ENCODE measurements at regions not wholly inside any gene's neighbourhood (a gene's known extent, or its start where the extent isn't known, plus 50 kb on each side); places are given as distances from the start of the nearest gene placed in this dataset.

GRCh38 chr12:87836190-87836589 lies 193.0 kb downstream of the C12orf50 start:
- DNase-seq = no peak

DNA sequence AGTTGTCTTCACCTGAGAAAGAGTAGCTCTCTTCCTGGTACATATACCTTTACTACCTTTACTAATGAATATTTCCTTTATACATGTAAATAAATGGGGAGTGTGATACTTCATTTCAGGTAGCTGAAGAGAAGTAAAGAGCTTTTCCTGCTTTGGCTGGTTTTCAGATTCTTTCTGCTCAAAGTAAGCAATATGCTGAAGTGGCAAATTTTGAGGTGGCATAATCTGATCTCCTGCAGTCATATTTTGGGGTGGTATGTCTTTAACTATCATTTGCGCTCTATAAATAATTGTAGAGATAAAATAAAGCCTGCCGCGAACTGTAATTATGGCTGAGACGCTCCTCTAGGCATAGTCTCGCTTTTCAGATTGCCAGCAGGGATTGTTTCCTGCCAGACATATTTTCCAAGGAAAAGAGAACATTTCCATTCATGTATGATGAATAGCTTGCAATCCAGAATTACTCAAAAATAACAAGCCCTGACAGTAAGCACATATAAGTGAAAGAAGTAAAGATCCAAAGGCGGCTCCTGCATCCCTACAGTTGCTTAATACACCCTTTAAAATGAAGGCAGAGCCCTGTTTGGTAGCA lies 200.7 kb downstream of the C12orf50 start:
- no peak for DNase-seq

GRCh38 chr12:87827638-87828264 lies 201.4 kb downstream of the C12orf50 start:
- DNase-seq = no peak

GRCh38 chr12:87822923-87823322 lies 206.3 kb downstream of the C12orf50 start:
- DNase-seq = no peak

- DNase-seq = no peak
These were observed 208.5 kb downstream of the C12orf50 start for GRCh38 chr12:87820524-87821202.

DNA sequence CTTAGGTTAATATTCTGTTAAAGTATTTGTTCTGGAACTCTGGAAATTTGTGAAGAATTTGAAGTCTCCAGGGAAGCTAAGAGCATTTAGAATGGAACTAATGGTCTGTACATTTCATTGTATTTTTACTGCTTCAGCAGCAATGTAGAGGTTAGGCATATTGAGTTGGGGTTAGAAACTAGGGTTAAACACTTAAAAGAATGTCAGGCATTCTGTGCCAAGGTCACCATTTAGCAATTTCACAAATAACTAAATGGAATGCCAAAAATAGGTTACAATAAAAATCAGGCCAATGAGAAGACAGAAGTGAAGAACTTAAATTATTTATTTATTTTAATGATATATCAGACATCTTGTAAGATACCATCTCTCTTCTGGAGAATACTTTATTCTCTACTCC lies 210.8 kb downstream of the C12orf50 start:
- DNase-seq = no peak

- no peak for DNase-seq
These were observed 213.2 kb downstream of the C12orf50 start for GRCh38 chr12:87815771-87816585.

GRCh38 chr12:87814625-87815024 lies 214.6 kb downstream of the C12orf50 start:
- no peak for DNase-seq

GRCh38 chr12:87813476-87814234 lies 215.5 kb downstream of the C12orf50 start:
- no peak for DNase-seq

GRCh38 chr12:87812681-87813080 lies 216.5 kb downstream of the C12orf50 start:
- no peak for DNase-seq

DNA sequence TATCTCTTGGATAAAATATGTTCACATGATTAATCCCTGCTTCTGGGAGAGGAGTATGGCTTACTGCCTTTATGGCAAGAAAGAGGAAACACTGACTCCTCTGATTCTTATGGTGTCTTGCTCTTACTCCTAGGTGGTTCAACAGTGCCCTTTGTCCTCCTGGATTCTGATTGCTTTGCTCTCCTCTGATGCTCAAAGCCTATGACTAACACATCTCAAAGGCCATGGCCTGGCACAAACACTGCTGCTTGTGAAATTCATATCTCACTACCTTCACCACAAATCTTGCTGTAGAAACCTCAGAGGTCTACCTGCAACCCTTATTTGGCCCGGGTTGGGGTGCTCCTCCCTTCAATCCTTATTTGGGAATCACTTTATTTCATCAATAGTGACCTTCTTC lies 217.2 kb downstream of the C12orf50 start:
- no peak for DNase-seq

GRCh38 chr12:87809916-87810315 lies 219.3 kb downstream of the C12orf50 start:
- no peak for DNase-seq

- DNase-seq = no peak
These were observed 222.1 kb downstream of the C12orf50 start for GRCh38 chr12:87807086-87807485.

- no peak for DNase-seq
These were observed 222.9 kb downstream of the C12orf50 start for GRCh38 chr12:87806310-87806709.

DNA sequence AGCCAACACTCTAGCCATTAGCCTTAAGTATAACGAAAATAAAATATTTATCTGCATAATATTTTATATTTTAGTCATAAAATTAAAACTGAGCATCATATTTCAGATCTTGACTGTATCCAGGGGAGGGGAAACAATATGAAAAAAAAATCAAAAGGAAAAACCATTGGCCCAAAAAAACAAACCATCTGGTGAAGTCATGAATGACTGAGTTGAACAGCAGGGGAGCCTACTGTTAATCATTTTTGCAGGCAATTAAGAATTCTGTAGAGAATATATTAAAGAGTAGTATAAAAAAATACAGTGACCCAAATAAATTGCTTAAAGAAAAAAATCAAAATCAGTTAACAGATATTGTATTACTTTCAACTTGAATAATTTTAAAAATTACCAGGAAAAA lies 224.8 kb downstream of the C12orf50 start:
- no peak for DNase-seq

- DNase-seq = no peak
These were observed 226.5 kb downstream of the C12orf50 start for GRCh38 chr12:87802721-87803011.

DNA sequence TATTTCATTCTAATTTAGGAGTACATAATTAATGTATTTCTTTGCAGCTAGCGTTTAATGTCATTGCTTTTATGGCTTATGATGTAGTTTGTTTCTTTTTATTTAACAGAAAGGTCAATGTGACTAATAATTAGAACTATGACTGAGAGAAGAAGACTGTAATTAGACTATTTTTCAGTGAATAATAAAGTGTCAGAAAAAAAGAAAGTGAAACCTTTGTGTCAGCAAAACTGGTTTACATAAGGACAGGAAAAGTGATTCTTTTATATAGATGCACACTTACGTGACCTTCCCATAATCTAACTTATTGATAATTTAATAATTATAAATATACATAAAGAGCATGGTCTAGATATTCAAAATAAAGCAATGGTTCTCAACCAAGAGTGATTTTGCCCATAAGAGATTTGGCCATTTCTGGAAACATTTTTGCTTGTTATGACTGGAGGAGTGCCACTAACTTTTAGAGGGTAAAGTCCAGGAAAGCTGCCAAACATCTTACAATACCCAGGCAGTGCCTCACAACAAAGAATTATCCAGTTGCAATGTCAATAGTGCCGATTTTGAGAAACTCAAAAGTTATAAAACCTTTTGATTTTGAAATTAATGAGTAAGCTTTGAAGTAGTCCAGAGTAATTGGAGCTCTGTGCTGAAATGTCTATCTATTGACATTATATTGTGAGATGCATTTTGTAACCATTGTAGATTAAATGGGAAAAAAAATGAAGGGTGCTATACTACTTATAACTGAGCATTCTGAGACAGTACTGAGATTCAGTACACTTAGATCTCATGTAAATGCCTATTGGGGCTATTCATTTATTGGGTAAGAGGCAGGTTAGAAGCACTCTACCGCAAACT lies 227.1 kb downstream of the C12orf50 start:
- DNase-seq = no peak

DNA sequence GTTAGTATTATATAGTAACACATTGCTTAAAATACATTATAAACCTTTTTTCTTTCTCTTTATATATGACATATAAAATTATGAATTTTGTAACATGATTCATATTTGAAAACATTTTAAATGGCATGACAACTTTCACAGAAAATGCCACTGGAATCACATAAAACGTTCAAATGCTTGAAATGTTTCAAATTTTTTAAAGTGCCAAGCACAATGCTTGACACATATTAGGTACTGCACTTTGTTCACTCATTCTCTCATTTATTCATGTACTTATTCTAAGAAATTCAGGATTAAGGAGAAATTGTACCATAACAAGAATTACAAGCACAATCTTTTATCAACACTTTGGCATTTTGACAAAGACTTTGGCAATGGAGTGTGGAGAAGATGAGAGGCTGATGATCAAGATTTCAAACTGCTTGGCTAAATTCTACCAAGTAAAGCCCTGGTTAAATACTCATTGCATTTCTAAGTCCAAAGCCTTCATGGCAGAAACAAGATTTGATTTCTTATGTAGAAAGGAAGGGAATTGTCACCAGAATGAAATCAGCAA lies 232.2 kb downstream of the C12orf50 start:
- DNase-seq = no peak

DNA sequence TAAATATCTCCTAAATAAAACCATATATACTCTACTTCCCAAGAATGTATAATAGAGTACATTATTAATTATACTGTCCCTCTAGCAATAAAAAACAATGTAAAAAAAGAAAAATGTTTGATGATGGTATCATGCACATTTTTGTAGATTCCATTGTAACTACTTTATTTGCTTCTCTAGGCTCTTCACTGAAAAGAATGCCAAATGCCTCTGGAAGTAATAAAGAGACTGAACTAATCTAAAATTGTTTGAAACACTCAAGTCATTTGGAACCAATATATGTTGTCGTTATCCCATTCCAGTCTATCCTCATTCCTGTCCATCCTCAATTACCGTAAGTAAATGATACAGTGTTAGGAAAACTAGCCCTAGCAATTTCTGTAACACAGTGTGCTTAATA lies 233.6 kb downstream of the C12orf50 start:
- no peak for DNase-seq

DNA sequence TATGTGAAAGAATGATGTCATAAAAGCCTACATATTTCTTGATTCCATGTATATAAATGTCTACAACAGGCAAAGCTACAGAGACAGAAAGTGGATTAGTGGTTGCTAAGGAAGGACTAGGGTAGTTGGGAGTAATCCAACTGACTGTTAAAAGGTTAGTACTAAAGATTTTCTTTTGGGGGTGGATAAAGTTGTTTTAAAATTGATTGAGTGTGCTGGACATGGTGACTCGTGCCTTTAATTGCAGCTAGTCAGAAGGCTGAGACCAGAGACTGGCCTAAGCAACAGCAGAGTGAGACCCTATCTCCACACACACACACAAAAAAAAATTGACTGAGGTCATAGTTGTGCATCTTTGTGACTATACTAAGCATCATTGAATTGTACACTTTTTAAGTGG lies 234.3 kb downstream of the C12orf50 start:
- DNase-seq = no peak

GRCh38 chr12:87793131-87793530 lies 236.1 kb downstream of the C12orf50 start:
- no peak for DNase-seq

DNA sequence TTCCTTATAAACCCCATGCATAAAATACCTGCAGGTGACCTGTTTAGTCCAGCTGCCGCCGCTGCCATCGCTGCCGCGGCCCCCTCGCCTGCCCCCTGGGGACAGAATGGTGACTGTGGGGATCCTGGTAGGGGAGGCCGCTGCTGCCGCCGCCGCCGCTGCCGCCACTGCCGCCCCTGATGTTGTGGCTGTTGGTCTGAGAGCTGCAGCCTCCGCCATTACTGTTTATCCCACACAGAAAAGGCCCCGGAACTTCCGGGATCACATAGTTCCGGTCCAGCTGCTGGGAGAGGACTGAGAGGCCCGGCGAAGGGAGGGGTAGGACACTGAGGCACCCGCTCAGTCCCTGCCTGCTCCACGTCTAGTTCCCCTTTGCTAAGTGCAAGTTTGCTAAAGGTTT lies 244.9 kb downstream of the C12orf50 start:
- no peak for DNase-seq
